ENCODE measurements at regions not wholly inside any gene's neighbourhood (a gene's known extent, or its start where the extent isn't known, plus 50 kb on each side); places are given as distances from the start of the nearest gene placed in this dataset.
"Not testable (repeated sequence)": the region's sequence is repeated elsewhere in the genome, so short reads cannot be mapped to it uniquely, and the experiment has no call there.

DNA sequence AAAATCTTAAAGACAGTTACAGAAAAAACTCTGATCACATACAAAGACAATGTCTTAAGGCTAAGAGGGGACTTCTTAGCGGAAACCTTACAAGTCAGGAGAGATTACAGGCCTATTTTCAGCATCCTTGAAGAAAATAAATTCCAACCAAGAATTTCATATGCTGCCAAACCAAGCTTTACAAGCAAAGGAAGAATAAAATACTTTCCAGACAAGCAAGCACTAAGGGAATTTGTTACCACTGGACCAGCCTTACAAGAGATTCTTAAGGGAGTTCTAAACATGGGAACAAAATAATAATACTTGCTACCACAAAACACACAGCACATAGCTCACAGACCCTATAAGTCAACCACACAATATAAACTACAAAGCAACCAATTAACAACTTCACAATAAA, 255.8 kb upstream of the ZFP42 start:
- Histone ChIP-seq H3K4me1 (no peaks in the 10 kb centered on the region), H3K27me3 (ENCODE audit: insufficient read depth in 3 of 3, low read length in 2 of 3) (no peaks in the 10 kb centered on the region), H3K9me3 (peaks cover 16% of the 10 kb centered on the region), H3K4me3 (no peak overlapping the region), H3K27ac (no peak overlapping the region), H3K36me3 (ENCODE audit: insufficient read depth in 1 of 2, low read depth in 1 of 2) (no peaks in the 10 kb centered on the region)
- 92 to 100% (median 100%) methylated on average over 1 of the region's 1 CpG for WGBS, 3 donors
- ATAC-seq (no peak), DNase-seq (no peak)
- intact Hi-C loops (cut with DNase I), result no loop called here
- TF ChIP-seq, protein P1, sequence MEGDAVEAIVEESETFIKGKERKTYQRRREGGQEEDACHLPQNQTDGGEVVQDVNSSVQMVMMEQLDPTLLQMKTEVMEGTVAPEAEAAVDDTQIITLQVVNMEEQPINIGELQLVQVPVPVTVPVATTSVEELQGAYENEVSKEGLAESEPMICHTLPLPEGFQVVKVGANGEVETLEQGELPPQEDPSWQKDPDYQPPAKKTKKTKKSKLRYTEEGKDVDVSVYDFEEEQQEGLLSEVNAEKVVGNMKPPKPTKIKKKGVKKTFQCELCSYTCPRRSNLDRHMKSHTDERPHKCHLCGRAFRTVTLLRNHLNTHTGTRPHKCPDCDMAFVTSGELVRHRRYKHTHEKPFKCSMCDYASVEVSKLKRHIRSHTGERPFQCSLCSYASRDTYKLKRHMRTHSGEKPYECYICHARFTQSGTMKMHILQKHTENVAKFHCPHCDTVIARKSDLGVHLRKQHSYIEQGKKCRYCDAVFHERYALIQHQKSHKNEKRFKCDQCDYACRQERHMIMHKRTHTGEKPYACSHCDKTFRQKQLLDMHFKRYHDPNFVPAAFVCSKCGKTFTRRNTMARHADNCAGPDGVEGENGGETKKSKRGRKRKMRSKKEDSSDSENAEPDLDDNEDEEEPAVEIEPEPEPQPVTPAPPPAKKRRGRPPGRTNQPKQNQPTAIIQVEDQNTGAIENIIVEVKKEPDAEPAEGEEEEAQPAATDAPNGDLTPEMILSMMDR (IDR thresholded peaks at IDR 0.05), result no peak

DNA sequence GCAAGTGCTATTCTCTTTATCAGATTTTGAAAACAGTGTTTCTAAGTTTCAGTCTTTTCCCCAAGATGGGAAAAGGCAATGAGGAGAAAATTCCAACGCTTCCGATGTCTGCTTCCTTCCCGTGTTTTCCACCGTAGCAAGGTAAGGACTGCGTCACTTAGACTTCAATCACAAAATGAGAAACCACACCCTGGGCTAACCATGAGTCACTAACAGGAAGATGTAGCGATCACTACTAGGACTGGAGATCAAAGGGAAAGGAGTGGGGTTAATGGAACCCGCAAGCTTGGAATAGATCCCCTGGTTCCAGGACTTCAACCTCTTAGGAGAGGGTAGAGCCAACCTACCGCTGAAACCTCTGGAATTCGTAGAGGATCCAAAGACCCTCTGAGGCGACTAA, 250.7 kb upstream of the ZFP42 start:
- intact Hi-C loops (cut with DNase I), result no loop called here
- DNase-seq, result no peak
- Histone ChIP-seq H3K4me1 (no peaks in the 10 kb centered on the region), H3K4me3 (no peak overlapping the region), H3K27me3 (ENCODE audit: insufficient read depth in 3 of 3, low read length in 2 of 3) (no peaks in the 10 kb centered on the region), H3K27ac (no peak overlapping the region), H3K36me3 (ENCODE audit: insufficient read depth in 1 of 2, low read depth in 1 of 2) (no peaks in the 10 kb centered on the region), H3K9me3 (peaks cover 9% of the 10 kb centered on the region)
- TF ChIP-seq, protein P1 (IDR thresholded peaks at IDR 0.05), result no peak
- WGBS, 3 donors, result 84 to 97% (median 95%) methylated on average over 10 of the region's 10 CpGs
- no peak for ATAC-seq

- H3K4me3 ChIP-seq; H3K9me3 ChIP-seq; DNase-seq; H3K4me1 ChIP-seq; H3K27me3 ChIP-seq (ENCODE audit: insufficient read depth in 3 of 3, low read length in 2 of 3); intact Hi-C loops (cut with DNase I); H3K27ac ChIP-seq; ATAC-seq; H3K36me3 ChIP-seq (ENCODE audit: insufficient read depth in 1 of 2, low read depth in 1 of 2): not testable (repeated sequence)
- 93 to 100% (median 94%) methylated on average over 1 of the region's 1 CpG for WGBS, 3 donors
Measured at GRCh38 chr4:187750652-187751051, 244.9 kb upstream of the ZFP42 start.

- no peaks in the 10 kb centered on the region for H3K4me1 ChIP-seq
- intact Hi-C loops (cut with DNase I), result no loop called here
- H3K36me3 ChIP-seq (ENCODE audit: insufficient read depth in 1 of 2, low read depth in 1 of 2), result no peaks in the 10 kb centered on the region
- H3K9me3 ChIP-seq, result no peaks in the 10 kb centered on the region
- no peak for ATAC-seq
- WGBS, 3 donors, result 79 to 84% (median 80%) methylated on average over 3 of the region's 3 CpGs
- H3K4me3 ChIP-seq, result no peak overlapping the region
- no peak for DNase-seq
- TF ChIP-seq, protein P1 (IDR thresholded peaks at IDR 0.05), result no peak
- H3K27me3 ChIP-seq (ENCODE audit: insufficient read depth in 3 of 3, low read length in 2 of 3), result no peaks in the 10 kb centered on the region
- H3K27ac ChIP-seq, result no peak overlapping the region
Measured at GRCh38 chr4:187767158-187767557, 228.4 kb upstream of the ZFP42 start.

DNA sequence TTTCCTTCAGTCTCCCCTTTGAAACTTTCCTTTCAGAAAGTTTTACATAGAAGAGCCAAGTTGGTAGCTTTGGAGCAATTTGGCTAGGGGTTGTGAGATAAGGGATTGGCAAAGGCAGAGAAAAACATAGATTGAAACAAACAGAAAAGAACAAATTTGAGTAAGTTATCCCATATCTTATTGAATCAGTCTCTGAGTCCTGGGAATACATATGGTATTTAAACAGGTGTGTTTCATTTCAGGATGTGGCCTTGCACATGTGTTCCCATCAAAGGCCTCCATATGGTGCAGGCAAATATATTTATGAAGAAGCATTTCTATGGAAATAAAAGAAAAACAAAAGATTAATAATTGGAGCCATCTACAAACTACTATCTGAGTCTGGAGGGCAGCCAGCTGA, 227.9 kb upstream of the ZFP42 start:
- H3K36me3 ChIP-seq (ENCODE audit: insufficient read depth in 1 of 2, low read depth in 1 of 2), result no peaks in the 10 kb centered on the region
- TF ChIP-seq, protein P1 (IDR thresholded peaks at IDR 0.05), result no peak
- no peaks in the 10 kb centered on the region for H3K27me3 ChIP-seq (ENCODE audit: insufficient read depth in 3 of 3, low read length in 2 of 3)
- DNase-seq (no peak), ATAC-seq (no peak)
- H3K27ac ChIP-seq, result no peak overlapping the region
- H3K4me1 ChIP-seq, result no peaks in the 10 kb centered on the region
- intact Hi-C loops (cut with DNase I), result no loop called here
- H3K9me3 ChIP-seq, result no peaks in the 10 kb centered on the region
- no peak overlapping the region for H3K4me3 ChIP-seq

All from psoas muscle (tissue), 7 donors.